GM10266 (cell line): ENCODE measurements at regions not wholly inside any gene's neighbourhood (a gene's known extent, or its start where the extent isn't known, plus 50 kb on each side); places are given as distances from the start of the nearest gene placed in this dataset.

Source experiments
- DNase-seq: peaks from one replicate; pipeline ENCODE4 v3.0.0; 2012; ENCODE audit errors: extremely low spot score
- TF ChIP-seq, protein P1 (sequence below): IDR thresholded peaks from 2 replicates; pipeline ENCODE4 v1.5.1; 2012; ENCODE audit warnings: mild to moderate bottlenecking, low read depth; ENCODE audit not compliant: control insufficient read depth, insufficient read depth; ENCODE audit errors: missing control alignments

DNA sequence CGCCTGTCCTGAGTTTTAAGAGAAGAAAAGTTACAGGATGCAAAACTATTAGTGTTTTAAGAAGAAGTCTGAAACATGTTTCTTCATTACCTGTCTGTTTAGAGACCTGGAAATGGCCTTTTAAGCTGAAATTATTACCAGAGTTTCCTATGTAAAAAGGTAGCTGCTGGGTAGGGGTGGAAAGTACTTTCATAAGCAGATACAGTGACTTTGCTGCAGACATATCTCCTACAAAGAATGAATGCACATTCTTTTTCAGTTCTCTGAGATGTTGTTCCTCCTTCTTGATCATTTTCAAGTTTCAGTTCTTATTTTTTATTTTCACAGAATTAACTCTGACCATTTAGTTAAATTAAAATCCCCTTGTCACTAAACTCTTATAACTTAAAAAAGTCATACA is 1329.6 kb downstream of the KCNT2 start:
- TF ChIP-seq, protein P1, sequence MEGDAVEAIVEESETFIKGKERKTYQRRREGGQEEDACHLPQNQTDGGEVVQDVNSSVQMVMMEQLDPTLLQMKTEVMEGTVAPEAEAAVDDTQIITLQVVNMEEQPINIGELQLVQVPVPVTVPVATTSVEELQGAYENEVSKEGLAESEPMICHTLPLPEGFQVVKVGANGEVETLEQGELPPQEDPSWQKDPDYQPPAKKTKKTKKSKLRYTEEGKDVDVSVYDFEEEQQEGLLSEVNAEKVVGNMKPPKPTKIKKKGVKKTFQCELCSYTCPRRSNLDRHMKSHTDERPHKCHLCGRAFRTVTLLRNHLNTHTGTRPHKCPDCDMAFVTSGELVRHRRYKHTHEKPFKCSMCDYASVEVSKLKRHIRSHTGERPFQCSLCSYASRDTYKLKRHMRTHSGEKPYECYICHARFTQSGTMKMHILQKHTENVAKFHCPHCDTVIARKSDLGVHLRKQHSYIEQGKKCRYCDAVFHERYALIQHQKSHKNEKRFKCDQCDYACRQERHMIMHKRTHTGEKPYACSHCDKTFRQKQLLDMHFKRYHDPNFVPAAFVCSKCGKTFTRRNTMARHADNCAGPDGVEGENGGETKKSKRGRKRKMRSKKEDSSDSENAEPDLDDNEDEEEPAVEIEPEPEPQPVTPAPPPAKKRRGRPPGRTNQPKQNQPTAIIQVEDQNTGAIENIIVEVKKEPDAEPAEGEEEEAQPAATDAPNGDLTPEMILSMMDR: no peak

DNA sequence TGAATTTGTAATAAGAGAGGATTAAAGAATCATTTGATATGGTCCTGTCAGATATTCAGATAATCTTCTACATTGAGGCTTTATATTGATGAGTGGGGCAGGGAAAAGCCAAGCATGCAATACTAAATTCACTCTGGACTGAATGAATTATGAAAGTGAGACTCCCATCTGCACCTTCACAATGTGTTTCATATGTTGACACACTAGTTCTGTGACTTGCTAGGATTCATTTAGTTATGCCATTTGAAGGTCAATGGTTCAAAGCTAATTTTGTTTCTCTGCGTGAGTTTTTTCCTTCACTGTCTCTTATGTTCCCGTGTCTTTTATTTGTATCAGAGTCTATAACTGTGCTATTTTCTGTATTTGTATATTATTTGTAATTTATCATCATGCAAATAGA is 1332.5 kb downstream of the KCNT2 start:
- no peak for DNase-seq
- TF ChIP-seq, protein P1: no peak

More for the DNA sequence above, 1329.6 kb downstream of the KCNT2 start:
- DNase-seq: no peak

DNA sequence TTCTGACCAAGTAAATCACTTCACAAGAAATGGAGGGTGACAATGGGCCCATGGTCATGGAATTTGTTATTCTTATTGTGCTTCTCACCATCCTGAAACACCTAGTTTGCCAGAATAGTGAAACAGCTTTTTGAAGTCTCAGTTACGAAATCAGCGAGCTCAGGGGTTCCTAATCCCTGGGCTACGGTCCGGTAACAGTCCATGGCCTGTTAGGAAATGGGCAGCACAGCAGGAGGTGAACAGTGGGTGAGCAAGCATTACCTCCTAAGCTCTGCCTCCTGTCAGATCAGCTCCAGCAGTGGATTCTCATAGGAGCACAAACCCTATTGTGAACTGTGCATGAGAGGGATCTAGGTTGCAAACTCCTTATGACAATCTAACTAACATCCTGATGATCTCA is 1356.3 kb downstream of the KCNT2 start:
- DNase-seq: no peak
- TF ChIP-seq, protein P1: no peak

DNA sequence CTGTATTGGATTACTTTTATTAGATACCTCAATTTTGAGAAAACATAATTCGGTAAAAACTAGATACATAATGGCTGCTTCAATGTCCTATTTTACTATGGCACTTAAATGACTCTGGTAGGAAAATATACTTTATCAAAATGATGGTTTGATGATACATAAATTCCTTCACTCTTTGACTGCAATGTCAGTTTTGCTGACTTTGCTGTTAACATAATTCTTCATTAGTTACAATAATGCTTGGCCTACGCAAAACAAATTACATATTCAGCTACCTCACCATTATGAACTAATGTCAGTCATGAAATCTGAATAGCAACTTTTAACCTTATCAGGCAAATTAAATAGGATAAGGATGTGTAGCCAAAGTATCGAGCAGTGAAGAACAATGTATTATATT is 1364.7 kb downstream of the KCNT2 start:
- TF ChIP-seq, protein P1: no peak
- no peak for DNase-seq

DNA sequence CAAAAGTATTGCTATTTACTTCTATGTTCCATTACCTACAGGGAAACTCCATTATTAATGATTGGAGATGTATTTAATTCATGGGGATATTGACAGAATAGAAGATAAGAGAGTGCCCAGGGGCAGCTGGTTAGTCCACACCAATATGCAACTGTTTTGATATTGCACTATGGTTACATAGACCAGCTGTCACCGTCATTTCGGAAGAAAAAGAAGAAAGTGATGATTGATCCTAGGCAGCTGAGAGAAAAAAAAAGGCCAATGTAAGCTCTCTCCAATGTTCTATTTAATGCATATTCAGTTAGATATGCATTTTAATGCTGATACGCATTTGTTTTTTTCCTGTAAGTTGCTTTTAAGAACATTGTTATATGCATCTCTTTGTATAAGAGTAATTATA is 1367.2 kb downstream of the KCNT2 start:
- TF ChIP-seq, protein P1: no peak
- DNase-seq: no peak

DNA sequence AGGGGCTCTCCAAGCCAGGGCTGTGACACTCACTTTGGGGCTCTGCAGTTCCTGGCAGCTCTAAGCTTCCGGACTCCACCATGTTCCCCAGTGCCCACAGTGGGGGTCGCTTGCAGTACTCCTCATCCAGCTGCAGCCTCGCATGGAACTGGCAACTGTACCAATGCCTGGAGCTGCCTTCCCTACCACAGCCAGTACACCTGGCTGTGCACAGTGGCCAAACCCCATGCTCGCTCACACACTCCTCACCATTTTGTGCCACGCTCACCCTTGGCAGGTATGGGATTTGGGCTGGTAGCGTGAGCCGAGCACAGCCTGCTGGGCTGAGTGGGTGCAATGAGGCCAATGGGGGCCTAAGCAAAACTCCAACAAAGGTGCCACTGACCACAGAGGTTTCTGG is 1369.9 kb downstream of the KCNT2 start:
- TF ChIP-seq, protein P1: no peak
- DNase-seq: no peak

DNA sequence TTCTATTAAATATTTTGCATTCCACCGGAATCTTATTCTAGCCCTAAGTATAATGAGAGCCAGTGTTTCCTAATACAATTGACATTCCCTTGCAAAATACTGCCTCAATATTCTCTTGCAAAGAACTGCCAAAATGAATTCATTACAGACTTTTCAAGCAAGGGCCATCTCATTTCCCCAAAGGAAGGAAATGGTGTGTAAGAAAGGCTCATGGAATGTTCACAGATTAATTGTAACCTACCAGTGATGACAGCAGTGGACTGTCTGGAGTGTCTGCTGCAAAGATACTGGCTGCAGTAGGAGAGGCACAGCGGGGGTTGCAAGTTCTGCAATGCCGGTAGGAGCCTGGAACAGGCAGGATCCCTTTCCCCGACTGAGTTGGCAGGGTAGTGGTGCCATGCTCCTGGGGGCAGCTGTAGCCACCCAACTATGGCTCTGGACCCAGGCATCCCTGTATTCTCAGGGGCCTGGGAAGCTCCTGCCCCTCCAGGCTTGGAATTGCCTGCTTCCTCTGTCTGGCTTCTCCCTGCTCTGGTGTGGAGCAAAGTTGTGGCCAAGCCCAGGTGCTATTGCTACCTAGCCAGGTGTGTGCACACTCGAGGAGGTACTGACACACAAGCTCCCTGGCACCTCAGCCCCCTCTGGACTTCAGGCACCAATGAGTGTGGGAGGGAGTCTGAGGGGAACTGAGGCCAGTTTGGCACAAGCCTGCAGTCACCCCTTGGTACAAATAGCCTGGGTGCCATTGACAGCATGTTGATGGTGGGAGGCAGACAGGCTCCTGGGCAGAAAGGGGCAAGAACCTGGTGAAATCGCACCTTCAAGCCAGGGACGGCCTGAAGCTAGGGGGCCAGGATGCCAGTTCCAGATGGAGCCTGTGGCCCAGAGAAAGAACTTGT is 1371.0 kb downstream of the KCNT2 start:
- TF ChIP-seq, protein P1: no peak
- no peak for DNase-seq
